Sigmoid colon (tissue), 6 donors: ENCODE measurements at regions not wholly inside any gene's neighbourhood (a gene's known extent, or its start where the extent isn't known, plus 50 kb on each side); places are given as distances from the start of the nearest gene placed in this dataset.

Source experiments
- DNase-seq: peaks from one replicate; pipeline ENCODE4 v3.0.0-alpha.2; 2019
- H3K27ac ChIP-seq, 4 donors: fragments of 200-600 bp; sonication (generic); one replicate each; pipeline ENCODE4 v1.5.1; 2016 to 2019; ENCODE audit warnings: mild to moderate bottlenecking in 1 of 4
- H3K27me3 ChIP-seq, 3 donors: fragments of 200-600 bp; sonication (generic); one replicate each; pipeline ENCODE4 v1.5.1; 2019; ENCODE audit warnings: mild to moderate bottlenecking in 1 of 3
- H3K36me3 ChIP-seq, 4 donors: fragments of 200-600 bp; sonication (generic); one replicate each; pipeline ENCODE4 v1.5.1; 2016 to 2019
- H3K4me1 ChIP-seq, 4 donors: fragments of 200-600 bp; sonication (generic); one replicate each; pipeline ENCODE4 v1.5.1; 2017 to 2019
- H3K4me3 ChIP-seq, 4 donors: fragments of 200-600 bp; sonication (generic); one replicate each; pipeline ENCODE4 v1.5.1; 2017 to 2019; ENCODE audit warnings: mild to moderate bottlenecking in 2 of 4, moderate library complexity in 1 of 4
- H3K9me3 ChIP-seq, 4 donors: fragments of 200-600 bp in 3 of 4; sonication (generic) in 3 of 4; one replicate each; pipeline versions ENCODE4 v1.5.1 to v1.6.1; 2013 to 2019
- CTCF ChIP-seq, 4 experiments: fragments of 450-650 bp in 3 of 4; fragments of 200-600 bp in 1 of 4; IDR thresholded peaks; one replicate each; pipeline ENCODE4 v1.5.1; 2016 to 2019; ENCODE audit warnings: antibody characterized with exemption in 4 of 4, mild to moderate bottlenecking in 3 of 4, moderate library complexity in 2 of 4
- EP300 ChIP-seq, 4 donors: sonication (generic); formaldehyde crosslinking; IDR thresholded peaks; one replicate each; pipeline ENCODE4 v1.6.1; 2017; ENCODE audit warnings: antibody characterized with exemption in 4 of 4
- POLR2A ChIP-seq, 2 donors: fragments of 450-650 bp; IDR thresholded peaks; one replicate each; pipeline ENCODE4 v1.6.1; 2016; ENCODE audit warnings: antibody characterized with exemption in 2 of 2, mild to moderate bottlenecking in 2 of 2, moderate library complexity in 2 of 2
- POLR2AphosphoS5 ChIP-seq, 4 donors: sonication (generic); formaldehyde crosslinking; IDR thresholded peaks; one replicate each; pipeline ENCODE4 v1.6.1; 2017; ENCODE audit warnings: antibody characterized with exemption in 4 of 4
- WGBS, 2 donors: extraction: QIAGEN DNeasy Blood & Tissue Kit; methylation state at CpG; one replicate each; pipeline ENCODE4 v1.1.7; 2013; 5-methylcytosine and 5-hydroxymethylcytosine counted together
- intact Hi-C: fragments of 100-400 bp; cut with DNase I; formaldehyde crosslinking; loops from one replicate; pipeline ENCODE4 v1.15.1; 2023
- donor health status: healthy with polysubstance abuse.
- donor health status: healthy.

- peaks cover 0 to 8% (median 0%) of the 10 kb centered on the region in 3 donors for H3K27me3 ChIP-seq
Observed at GRCh38 chr7:1311406-1312135, 78.9 kb downstream of the UNCX start.

GRCh38 chr7:1312136-1313070 lies 79.7 kb downstream of the UNCX start:
- H3K36me3 ChIP-seq, result no peaks in the 10 kb centered on the region
- H3K27me3 ChIP-seq, result peaks cover 0 to 8% (median 0%) of the 10 kb centered on the region in 3 donors
- intact Hi-C loops, result no loop called here
- no peaks in the 10 kb centered on the region for H3K4me1 ChIP-seq
- no peak overlapping the region for H3K4me3 ChIP-seq
- peaks cover 0 to 3% (median 0%) of the 10 kb centered on the region in 4 donors for H3K9me3 ChIP-seq
- WGBS, 2 donors, result 87 to 92% methylated on average over 30 of the region's 30 CpGs
- no peak for TF ChIP-seq POLR2A (IDR thresholded peaks at IDR 0.05)
- no peak for TF ChIP-seq CTCF (IDR thresholded peaks at IDR 0.05)
- TF ChIP-seq POLR2AphosphoS5 (IDR thresholded peaks at IDR 0.05), result no peak
- no peak for TF ChIP-seq EP300 (IDR thresholded peaks at IDR 0.05)
- H3K27ac ChIP-seq, result no peak overlapping the region
- DNase-seq, result peak; percentile 30

More at GRCh38 chr7:1311406-1312135, 78.9 kb downstream of the UNCX start:
- Histone ChIP-seq H3K4me1 (no peaks in the 10 kb centered on the region), H3K36me3 (no peaks in the 10 kb centered on the region), H3K27ac (no peak overlapping the region), H3K4me3 (no peak overlapping the region), H3K9me3 (peaks cover 0 to 3% (median 0%) of the 10 kb centered on the region in 4 donors)
- intact Hi-C loops, result no loop called here
- TF ChIP-seq POLR2AphosphoS5 (IDR thresholded peaks at IDR 0.05) (no peak), POLR2A (IDR thresholded peaks at IDR 0.05) (no peak), EP300 (IDR thresholded peaks at IDR 0.05) (no peak), CTCF (IDR thresholded peaks at IDR 0.05) (no peak)
- DNase-seq, result no peak
- 90 to 91% methylated on average over 32 of the region's 32 CpGs for WGBS, 2 donors

GRCh38 chr7:1313613-1314012 lies 80.9 kb downstream of the UNCX start:
- Histone ChIP-seq H3K4me3 (no peak overlapping the region), H3K27me3 (peaks cover 0 to 2% (median 0%) of the 10 kb centered on the region in 3 donors), H3K27ac (no peak overlapping the region), H3K36me3 (no peaks in the 10 kb centered on the region), H3K4me1 (no peaks in the 10 kb centered on the region), H3K9me3 (peaks cover 0 to 3% (median 0%) of the 10 kb centered on the region in 4 donors)
- intact Hi-C loops, result no loop called here
- 57 to 68% methylated on average over 15 of the region's 15 CpGs for WGBS, 2 donors
- peak; percentile 41 for DNase-seq
- no peak for TF ChIP-seq CTCF (IDR thresholded peaks at IDR 0.05)
- no peak for TF ChIP-seq POLR2A (IDR thresholded peaks at IDR 0.05)
- TF ChIP-seq EP300 (IDR thresholded peaks at IDR 0.05), result no peak
- no peak for TF ChIP-seq POLR2AphosphoS5 (IDR thresholded peaks at IDR 0.05)

GRCh38 chr7:1314021-1314907 lies 81.6 kb downstream of the UNCX start:
- Histone ChIP-seq H3K4me3 (no peak overlapping the region), H3K27ac (no peak overlapping the region), H3K27me3 (peaks cover 0 to 5% (median 0%) of the 10 kb centered on the region in 3 donors), H3K9me3 (peaks cover 0 to 3% (median 0%) of the 10 kb centered on the region in 4 donors), H3K36me3 (no peaks in the 10 kb centered on the region), H3K4me1 (no peaks in the 10 kb centered on the region)
- DNase-seq, result peak; percentile 57
- intact Hi-C loops, result no loop called here
- TF ChIP-seq POLR2AphosphoS5 (IDR thresholded peaks at IDR 0.05) (no peak), EP300 (IDR thresholded peaks at IDR 0.05) (no peak)
- WGBS, 2 donors, result 81 to 82% methylated on average over 28 of the region's 28 CpGs
